ENCODE measurements at regions not wholly inside any gene's neighbourhood (a gene's known extent, or its start where the extent isn't known, plus 50 kb on each side); places are given as distances from the start of the nearest gene placed in this dataset.

DNA sequence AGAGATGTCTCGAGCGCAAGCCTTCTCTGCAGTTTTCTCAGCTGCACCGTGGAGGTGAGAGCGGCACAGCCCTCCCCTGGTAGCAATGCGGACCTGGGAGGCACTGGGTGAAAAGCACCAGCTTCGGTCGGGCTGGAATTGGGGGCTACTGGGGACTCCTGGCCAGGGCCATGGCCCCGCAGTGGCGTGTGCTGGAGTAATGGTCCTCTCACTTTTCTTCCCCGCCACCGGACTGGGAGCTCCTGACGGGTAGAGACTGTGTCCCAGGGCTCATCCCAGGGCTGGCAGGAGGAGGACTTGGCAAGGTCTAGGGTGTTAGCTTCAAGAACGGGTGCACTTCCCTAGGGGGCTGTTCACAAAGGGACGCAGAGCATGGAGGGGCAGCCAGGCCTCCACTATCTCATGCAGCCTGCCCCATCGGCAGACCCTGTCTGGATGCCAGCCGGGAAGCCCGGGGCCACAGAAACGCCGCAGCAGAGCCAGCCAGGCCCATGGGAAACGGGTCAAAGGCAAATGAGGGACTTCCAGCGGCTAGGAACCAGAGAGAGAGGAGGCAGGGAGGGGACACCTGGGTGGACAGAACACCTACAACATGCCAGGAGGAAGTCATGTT lies 92.6 kb upstream of the MVB12B start:
- ChIA-PET POLR2A (no interaction called here), CTCF (no interaction called here)
- no peak overlapping the region for H3K9ac ChIP-seq (replicated peaks; ENCODE audit: extremely low read depth, insufficient read depth, low read length)
- BruUV-seq (replicated peaks) = no TSS peak
- no peak overlapping the region for H3K4me2 ChIP-seq (ENCODE audit: insufficient read depth, low read length)
- dilution Hi-C loops (cut with MboI; ENCODE audit: extremely low pct_ligation_motif_present, low sequenced_read_pairs) (no loop called here), intact Hi-C loops (cut with micrococcal nuclease) (no loop called here)
- H3K9me1 ChIP-seq (replicated peaks; ENCODE audit: control insufficient read depth, extremely low read depth, insufficient read depth, low read length) = no peaks in the 10 kb centered on the region
- no peaks in the 10 kb centered on the region for H3K36me3 ChIP-seq (ENCODE audit: control insufficient read depth in 2 of 2, extremely low read depth in 1 of 2, insufficient read depth in 2 of 2, low read length in 2 of 2)
- no peaks in the 10 kb centered on the region for H3K4me1 ChIP-seq (ENCODE audit: control insufficient read depth, extremely low read depth, insufficient read depth, low read length)
- no peak overlapping the region for H3K4me3 ChIP-seq (replicated peaks in 1 of 3; ENCODE audit: insufficient read depth in 1 of 3, low read depth in 1 of 3, low read length in 3 of 3)
- H4K20me1 ChIP-seq (replicated peaks; ENCODE audit: control insufficient read depth, extremely low read depth, insufficient read depth, low read length) = no peaks in the 10 kb centered on the region
- no peak for FAIRE-seq
- no peak overlapping the region for H2AFZ ChIP-seq (ENCODE audit: low read depth, low read length)
- no peaks in the 10 kb centered on the region for H3K79me2 ChIP-seq (ENCODE audit: control insufficient read depth, insufficient read depth, low read length)
- TF ChIP-seq, protein P1, sequence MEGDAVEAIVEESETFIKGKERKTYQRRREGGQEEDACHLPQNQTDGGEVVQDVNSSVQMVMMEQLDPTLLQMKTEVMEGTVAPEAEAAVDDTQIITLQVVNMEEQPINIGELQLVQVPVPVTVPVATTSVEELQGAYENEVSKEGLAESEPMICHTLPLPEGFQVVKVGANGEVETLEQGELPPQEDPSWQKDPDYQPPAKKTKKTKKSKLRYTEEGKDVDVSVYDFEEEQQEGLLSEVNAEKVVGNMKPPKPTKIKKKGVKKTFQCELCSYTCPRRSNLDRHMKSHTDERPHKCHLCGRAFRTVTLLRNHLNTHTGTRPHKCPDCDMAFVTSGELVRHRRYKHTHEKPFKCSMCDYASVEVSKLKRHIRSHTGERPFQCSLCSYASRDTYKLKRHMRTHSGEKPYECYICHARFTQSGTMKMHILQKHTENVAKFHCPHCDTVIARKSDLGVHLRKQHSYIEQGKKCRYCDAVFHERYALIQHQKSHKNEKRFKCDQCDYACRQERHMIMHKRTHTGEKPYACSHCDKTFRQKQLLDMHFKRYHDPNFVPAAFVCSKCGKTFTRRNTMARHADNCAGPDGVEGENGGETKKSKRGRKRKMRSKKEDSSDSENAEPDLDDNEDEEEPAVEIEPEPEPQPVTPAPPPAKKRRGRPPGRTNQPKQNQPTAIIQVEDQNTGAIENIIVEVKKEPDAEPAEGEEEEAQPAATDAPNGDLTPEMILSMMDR (IDR thresholded peaks at IDR 0.05; ENCODE audit: extremely low read depth in 1 of 2, insufficient read depth in 1 of 2, low read depth in 1 of 2, low read length in 2 of 2) = no peak
- no peak for TF ChIP-seq MAX (IDR thresholded peaks at IDR 0.05; ENCODE audit: insufficient read depth, insufficient read length)
- no peak for TF ChIP-seq POLR2AphosphoS5 (IDR thresholded peaks at IDR 0.05; ENCODE audit: insufficient read depth, low read depth, low read length)
- no peak for TF ChIP-seq MYC (IDR thresholded peaks at IDR 0.05; ENCODE audit: low read depth, low read length)
- TF ChIP-seq EZH2 (IDR thresholded peaks at IDR 0.05; ENCODE audit: borderline replicate concordance, low read depth, low read length, severe bottlenecking) = no peak
- no peak for TF ChIP-seq POLR2A (IDR thresholded peaks at IDR 0.05; ENCODE audit: low read depth, low read length)
- no peak for TF ChIP-seq JUN (IDR thresholded peaks at IDR 0.05; ENCODE audit: borderline replicate concordance, insufficient read depth, insufficient read length, low read depth)
- TF ChIP-seq GATA2 (IDR thresholded peaks at IDR 0.05; ENCODE audit: insufficient read depth, insufficient read length, low read depth, low read length) = no peak
- no peak for TF ChIP-seq FOS (IDR thresholded peaks at IDR 0.05; ENCODE audit: borderline replicate concordance, insufficient read depth, low read length)
- H3K27me3 ChIP-seq (ENCODE audit: control insufficient read depth in 2 of 2, insufficient read depth in 2 of 2, low read length in 2 of 2) = no peaks in the 10 kb centered on the region
- no peaks in the 10 kb centered on the region for H3K9me3 ChIP-seq (replicated peaks; ENCODE audit: control insufficient read depth, insufficient read depth, low read length)
- DNase-seq (ENCODE audit: low read depth, low spot score) = no peak
- H3K27ac ChIP-seq (ENCODE audit: insufficient read depth, low read depth, low read length) = no peak overlapping the region

Measured in endothelial cell of umbilical vein (primary cell).